AG20443 (cell line): ENCODE measurements at regions not wholly inside any gene's neighbourhood (a gene's known extent, or its start where the extent isn't known, plus 50 kb on each side); places are given as distances from the start of the nearest gene placed in this dataset.
"Not testable (repeated sequence)": the region's sequence is repeated elsewhere in the genome, so short reads cannot be mapped to it uniquely, and the experiment has no call there.

Source experiments
- DNase-seq: peaks from one replicate; pipeline ENCODE4 v3.0.0; 2012; ENCODE audit warnings: low spot score, mixed read lengths

DNA sequence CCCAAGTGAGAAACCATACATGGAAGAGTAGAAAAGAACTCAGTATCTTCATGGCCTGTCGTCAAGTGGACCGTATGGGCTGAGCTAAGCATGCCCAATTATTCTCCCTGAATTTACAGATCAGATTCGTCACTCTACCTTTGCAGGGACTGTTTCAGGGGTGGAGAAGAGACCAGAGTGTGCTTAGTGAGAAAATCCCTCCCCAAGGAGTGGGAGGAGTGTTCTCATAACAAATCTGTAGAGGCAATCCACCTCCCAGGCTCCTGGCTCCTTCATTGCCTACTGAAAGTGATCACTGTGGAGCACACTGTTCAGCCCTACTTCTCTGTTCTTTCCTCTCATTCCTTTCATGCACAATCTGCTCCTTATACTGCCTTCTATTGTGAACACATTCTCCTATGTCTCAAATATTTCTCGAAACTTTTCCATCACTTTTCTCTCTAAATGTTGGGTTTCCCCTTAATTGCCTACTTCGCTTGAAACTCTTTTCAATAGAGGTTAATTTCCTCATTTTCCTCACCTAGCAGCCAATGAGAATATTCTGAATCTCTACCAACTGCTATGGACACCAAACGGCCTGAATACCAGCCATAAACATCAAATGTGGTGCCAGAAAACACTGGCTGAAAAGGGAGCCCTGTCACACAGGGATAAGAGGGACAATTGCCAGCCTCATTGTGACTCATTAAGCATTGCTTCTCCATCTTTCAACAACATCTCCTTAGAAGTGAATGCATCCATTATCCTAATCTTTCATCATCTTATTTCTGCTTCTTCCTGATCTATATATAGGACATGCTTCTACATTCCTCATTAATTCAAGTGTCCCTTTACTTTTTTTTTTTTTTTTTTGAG lies 398.3 kb downstream of the UTRN start:
- peak; percentile 40 for DNase-seq

GRCh38 chr6:144688713-144689112 lies 403.6 kb downstream of the UTRN start:
- no peak for DNase-seq

GRCh38 chr6:144689503-144690040 lies 404.4 kb downstream of the UTRN start:
- DNase-seq = no peak

GRCh38 chr6:144690133-144690532 lies 405.0 kb downstream of the UTRN start:
- DNase-seq = no peak

DNA sequence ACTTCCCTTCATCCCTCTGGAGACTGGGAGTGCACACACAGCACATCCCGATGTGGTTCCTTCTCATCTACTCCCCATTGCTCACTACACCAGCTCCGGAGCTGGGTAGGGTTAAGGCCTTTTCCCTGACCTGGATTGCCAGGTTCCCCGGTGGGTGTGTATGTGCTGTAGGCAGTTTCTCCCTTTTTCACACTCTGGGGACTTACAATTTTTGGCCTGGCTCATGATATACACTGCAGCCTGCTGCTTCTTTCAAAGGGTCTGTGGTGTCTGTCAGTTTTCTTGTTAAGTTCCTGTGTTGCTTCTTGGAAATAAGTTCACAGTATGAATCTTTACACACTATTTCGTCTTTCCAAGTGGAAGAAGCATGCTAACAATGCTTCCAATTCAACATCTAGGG lies 405.5 kb downstream of the UTRN start:
- no peak for DNase-seq

DNA sequence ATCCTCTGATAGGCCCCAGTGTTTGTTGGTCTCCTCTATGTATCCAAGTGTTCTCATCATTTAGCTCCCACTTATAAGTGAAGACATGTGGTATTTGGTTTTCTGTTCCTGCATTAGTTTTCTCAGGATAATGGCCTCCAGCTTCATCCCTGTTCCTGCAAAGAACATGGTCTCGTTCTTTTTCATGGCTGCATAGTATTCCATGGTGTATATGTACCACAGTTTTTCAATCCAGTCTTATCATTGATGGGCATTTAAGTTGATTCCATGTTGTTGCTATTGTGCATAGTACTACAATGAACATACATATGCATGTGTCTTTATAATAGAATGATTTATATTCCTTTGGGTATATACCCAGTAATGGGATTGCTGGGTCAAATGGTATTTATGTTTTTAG lies 406.9 kb downstream of the UTRN start:
- DNase-seq = not testable (repeated sequence)

DNA sequence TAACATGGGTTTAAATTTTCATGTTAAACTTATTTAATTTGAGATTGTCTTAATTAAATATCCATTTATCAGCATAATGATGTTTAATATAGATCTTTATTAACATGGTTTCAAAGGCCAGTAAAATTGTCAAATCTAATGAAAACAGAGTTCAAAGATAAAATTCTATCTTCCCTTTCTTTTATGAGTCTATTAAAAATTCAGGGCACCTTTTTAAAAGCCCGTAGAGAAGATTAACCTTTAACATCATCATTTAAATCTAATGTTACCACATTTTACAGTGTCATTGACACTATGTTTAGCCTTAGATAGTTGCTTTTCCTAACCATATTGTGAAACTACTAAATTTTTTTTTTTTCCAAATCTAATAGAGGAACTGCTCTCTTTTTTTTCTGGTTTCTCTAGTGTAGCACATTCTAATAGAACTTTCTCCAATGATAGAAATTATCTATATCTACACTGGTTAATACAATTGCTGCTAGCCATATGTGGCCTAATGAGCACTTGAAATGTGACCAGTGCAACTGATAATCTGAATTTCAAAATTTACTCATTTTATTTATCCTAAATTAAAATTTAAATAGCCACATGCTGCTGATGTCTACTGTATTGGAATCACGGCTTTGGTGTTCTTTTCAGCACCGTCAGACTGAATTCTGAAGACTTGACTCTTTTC lies 410.9 kb downstream of the UTRN start:
- DNase-seq = no peak

GRCh38 chr6:144696610-144697368 lies 411.7 kb downstream of the UTRN start:
- DNase-seq = no peak

- DNase-seq = no peak
These were observed 412.2 kb downstream of the UTRN start for GRCh38 chr6:144697369-144697760.

- DNase-seq = no peak
These were observed 412.7 kb downstream of the UTRN start for GRCh38 chr6:144697801-144698200.

DNA sequence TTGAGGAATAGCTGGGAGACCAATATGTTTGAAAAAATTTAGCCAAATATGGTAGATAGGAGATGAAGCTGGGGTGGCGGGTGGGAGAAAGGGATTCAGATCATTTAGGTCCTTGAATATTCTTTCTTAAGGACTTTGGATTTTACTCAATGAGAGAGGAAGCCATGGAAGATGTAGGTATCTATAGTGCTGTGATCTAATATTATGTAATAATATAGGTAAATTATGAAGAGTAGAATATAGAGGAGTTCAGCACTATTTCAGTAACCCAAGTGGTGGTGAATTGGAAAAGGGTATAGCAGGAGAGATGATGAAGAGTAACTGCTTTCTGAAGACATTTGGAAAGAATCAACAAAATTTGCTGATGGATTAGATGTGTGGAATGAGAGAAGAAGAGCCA lies 417.6 kb downstream of the UTRN start:
- DNase-seq = no peak

- peak; percentile 82 for DNase-seq
These were observed 425.1 kb downstream of the UTRN start for GRCh38 chr6:144710207-144710606.

GRCh38 chr6:144711661-144712060 lies 426.5 kb downstream of the UTRN start:
- no peak for DNase-seq

- DNase-seq = peak; percentile 43
These were observed 427.4 kb downstream of the UTRN start for GRCh38 chr6:144712541-144712940.

DNA sequence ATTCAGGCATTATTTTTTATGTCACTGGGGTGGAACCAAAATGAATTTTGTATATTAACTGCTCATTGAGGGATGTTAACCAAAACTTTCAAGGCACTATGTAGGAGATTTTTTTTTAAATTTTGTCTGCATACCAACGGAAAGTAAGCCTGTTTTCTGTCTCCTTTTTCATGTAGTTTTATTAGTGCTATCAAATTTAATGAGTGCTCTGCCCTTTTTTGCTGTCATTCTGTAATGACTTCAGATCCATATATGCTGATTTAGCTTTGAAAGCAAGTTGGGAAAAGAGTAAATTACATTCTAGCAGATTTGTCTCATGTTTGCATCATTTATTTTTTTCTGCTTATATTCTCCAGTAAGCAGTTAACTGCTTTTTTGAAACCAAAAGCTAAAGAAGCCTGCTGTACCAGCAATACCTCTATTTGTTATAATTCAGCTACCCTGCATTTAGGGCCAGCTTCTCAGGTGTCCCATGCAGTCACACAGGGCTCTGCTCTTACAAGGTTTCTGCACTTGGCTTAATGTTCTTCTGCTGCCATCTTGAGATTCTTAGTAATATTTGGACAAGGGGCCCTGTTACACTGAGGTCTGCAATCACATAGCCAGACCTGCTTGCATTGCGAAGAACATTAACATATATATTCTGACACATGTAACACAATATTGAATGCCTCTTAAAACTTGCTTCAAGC lies 429.0 kb downstream of the UTRN start:
- no peak for DNase-seq

- DNase-seq = no peak
These were observed 430.2 kb downstream of the UTRN start for GRCh38 chr6:144715344-144715743.

DNA sequence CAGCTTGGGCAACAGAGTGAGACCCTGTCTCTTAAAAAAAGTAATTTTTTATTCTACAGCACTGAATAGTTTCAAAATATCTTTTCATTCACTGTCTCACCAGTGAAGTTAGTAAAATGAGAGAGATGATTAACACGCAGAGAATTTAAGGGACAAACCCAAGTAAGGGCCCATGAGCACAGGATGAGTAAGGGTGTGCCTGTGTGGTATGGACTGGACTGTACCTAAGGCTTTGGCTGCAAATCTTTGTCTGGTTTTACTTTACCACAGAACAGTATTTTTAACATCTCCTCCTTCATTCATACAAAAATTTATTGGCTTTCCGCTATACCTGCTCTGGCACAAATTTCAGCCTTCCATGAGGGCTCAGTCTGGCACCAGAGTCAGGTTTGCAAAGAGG lies 433.3 kb downstream of the UTRN start:
- peak; percentile 50 for DNase-seq

- DNase-seq = no peak
These were observed 436.1 kb downstream of the UTRN start for GRCh38 chr6:144721232-144721631.

DNA sequence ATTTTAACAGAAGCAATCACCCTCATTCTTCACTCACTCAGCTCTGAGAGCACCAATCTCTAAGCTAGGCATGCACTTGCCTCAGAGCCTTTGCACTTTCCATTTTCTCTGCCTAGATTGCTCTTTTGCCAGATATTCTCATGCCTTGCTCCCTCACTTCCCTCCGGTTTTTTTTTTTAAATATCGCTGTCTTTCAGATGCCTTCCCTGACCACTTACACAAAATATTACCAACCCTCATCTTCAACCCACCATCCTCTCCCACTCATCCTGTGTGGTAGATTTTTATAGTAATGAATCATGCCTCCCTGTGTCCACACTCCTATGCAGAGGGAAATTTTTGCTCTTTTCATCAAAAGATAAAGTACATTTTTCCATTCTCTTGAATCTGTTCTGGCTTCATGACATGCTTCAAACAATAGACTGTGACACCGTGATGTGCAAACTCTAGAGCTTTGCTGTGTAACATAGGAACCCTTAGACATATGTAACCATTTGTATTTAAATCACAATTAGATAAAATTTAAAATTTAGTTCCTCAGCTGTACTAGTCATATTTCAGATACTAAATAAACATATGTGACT lies 437.1 kb downstream of the UTRN start:
- DNase-seq = no peak

DNA sequence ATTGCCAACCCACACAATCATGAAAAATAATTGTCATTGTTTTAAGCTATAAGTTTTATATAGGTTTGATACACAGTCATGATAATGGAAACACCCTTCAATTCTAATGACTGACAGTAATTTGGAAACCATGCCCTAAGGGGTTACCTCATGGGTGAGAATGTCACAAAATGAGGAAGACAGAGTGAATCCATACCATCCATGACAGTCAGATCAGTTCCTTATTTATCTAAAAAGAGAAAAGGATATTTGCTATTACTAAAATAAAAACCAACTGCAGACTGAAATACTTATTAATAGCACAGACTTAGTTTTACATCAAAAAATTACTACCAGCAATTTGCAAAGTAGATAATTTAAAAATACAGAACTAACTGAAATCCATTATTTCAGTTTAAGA lies 437.8 kb downstream of the UTRN start:
- no peak for DNase-seq

- DNase-seq = no peak
These were observed 438.3 kb downstream of the UTRN start for GRCh38 chr6:144723431-144723830.

- no peak for DNase-seq
These were observed 439.7 kb downstream of the UTRN start for GRCh38 chr6:144724818-144725217.
